AG04450 (cell line): ENCODE measurements at regions not wholly inside any gene's neighbourhood (a gene's known extent, or its start where the extent isn't known, plus 50 kb on each side); places are given as distances from the start of the nearest gene placed in this dataset.

Experiments used
- CTCF ChIA-PET: fragments of 300-600, 350-600 bp; formaldehyde crosslinking; extraction: SDS; loops from one replicate; lab custom pipeline; 2022; ENCODE audit warnings: antibody characterized with exemption, inconsistent platforms; lab: Charles Lee
- POLR2A ChIA-PET: fragments of 350-600 bp; formaldehyde crosslinking; extraction: SDS; loops from one replicate; lab custom pipeline; 2021; ENCODE audit warnings: antibody characterized with exemption, inconsistent platforms; lab: Yijun Ruan, JAX
- DNase-seq: peaks from one replicate; pipeline ENCODE4 v3.0.0-alpha.2; 2011; ENCODE audit warnings: low read depth, low spot score
- H3K27ac ChIP-seq: one replicate; pipeline ENCODE4 v1.5.1; 2012; ENCODE audit warnings: low read depth, low read length, control low read depth
- H3K27me3 ChIP-seq: one replicate; pipeline ENCODE4 v1.6.0; 2012; ENCODE audit warnings: low read length; ENCODE audit not compliant: control insufficient read depth, insufficient read depth
- H3K4me3 ChIP-seq: 2 replicates; pipeline ENCODE4 v1.5.1; 2011; ENCODE audit warnings: mild to moderate bottlenecking, low read depth, low read length, control low read depth
- H3K9me3 ChIP-seq: 2 replicates; pipeline ENCODE4 v1.5.1; 2012; ENCODE audit warnings: low read length; ENCODE audit not compliant: control insufficient read depth, insufficient read depth
- CTCF ChIP-seq: IDR thresholded peaks from 2 replicates; pipeline ENCODE4 v1.5.1; 2011; ENCODE audit warnings: low read depth, low read length, control low read depth, inconsistent platforms

- H3K9me3 ChIP-seq: no peaks in the 10 kb centered on the region
- H3K27ac ChIP-seq: no peak overlapping the region
- no peak overlapping the region for H3K4me3 ChIP-seq
- POLR2A ChIA-PET: no interaction called here
- TF ChIP-seq CTCF: no peak
- no peak for DNase-seq
- CTCF ChIA-PET: no interaction called here
- H3K27me3 ChIP-seq: no peaks in the 10 kb centered on the region
Measured at GRCh38 chr12:42960087-42960527, 370.6 kb upstream of the PRICKLE1 start.

DNA sequence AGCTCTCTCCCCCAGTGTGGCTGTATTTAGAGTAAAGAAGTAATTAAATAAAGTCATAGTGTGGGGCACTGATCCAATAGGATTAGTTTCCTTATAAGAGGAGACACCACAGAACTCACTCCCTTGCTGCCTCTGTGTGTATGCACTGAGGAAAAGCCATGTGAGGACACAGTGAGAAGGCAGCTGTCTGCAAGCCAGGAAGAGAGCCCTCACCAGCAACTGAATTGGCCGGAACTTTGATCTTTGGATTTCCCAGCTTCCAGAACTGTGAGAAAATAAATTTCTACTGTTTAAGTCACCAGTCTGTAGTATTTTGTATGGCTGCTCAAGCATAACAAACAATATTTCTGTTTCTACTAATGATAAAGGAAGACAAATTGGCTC is 368.7 kb upstream of the PRICKLE1 start:
- H3K27ac ChIP-seq: no peak overlapping the region
- H3K27me3 ChIP-seq: no peaks in the 10 kb centered on the region
- H3K4me3 ChIP-seq: no peak overlapping the region
- no peaks in the 10 kb centered on the region for H3K9me3 ChIP-seq
- no peak for DNase-seq
- ChIA-PET CTCF (no interaction called here), POLR2A (no interaction called here)
- TF ChIP-seq CTCF: no peak

- no peaks in the 10 kb centered on the region for H3K27me3 ChIP-seq
- no peak overlapping the region for H3K4me3 ChIP-seq
- TF ChIP-seq CTCF: no peak
- ChIA-PET CTCF (no interaction called here), POLR2A (no interaction called here)
- peaks cover 4% of the 10 kb centered on the region; the same call in 1 of the 2 replicates for H3K9me3 ChIP-seq
- H3K27ac ChIP-seq: no peak overlapping the region
- DNase-seq: no peak
Measured at GRCh38 chr12:42957561-42958290, 368.2 kb upstream of the PRICKLE1 start.

- ChIA-PET CTCF (no interaction called here), POLR2A (no interaction called here)
- no peak overlapping the region for H3K27ac ChIP-seq
Measured at GRCh38 chr12:42957136-42957535, 367.6 kb upstream of the PRICKLE1 start.

More at GRCh38 chr12:42957136-42957535, 367.6 kb upstream of the PRICKLE1 start:
- no peak for TF ChIP-seq CTCF
- no peak for DNase-seq
- Histone ChIP-seq H3K9me3 (peaks cover 7% of the 10 kb centered on the region; the same call in 1 of the 2 replicates), H3K27me3 (no peaks in the 10 kb centered on the region), H3K4me3 (no peak overlapping the region)
